Transverse colon (tissue), 4 donors: ENCODE measurements at regions not wholly inside any gene's neighbourhood (a gene's known extent, or its start where the extent isn't known, plus 50 kb on each side); places are given as distances from the start of the nearest gene placed in this dataset.

Experiments used
- POLR2A ChIP-seq: fragments of 450-650 bp; IDR thresholded peaks from one replicate; pipeline ENCODE4 v1.6.1; 2016; ENCODE audit warnings: antibody characterized with exemption, mild to moderate bottlenecking, moderate library complexity
- POLR2AphosphoS5 ChIP-seq, 3 donors: sonication (generic); formaldehyde crosslinking; IDR thresholded peaks; one replicate each; pipeline ENCODE4 v1.6.1; 2016; ENCODE audit warnings: antibody characterized with exemption in 3 of 3
- TF ChIP-seq, protein P1 (sequence below), 5 experiments: fragments of 200-600 bp in 3 of 5; fragments of 450-650 bp in 2 of 5; sonication (generic) in 3 of 5; IDR thresholded peaks; 1 replicate in 2 of 5; 2 replicates in 3 of 5; pipeline ENCODE4 v1.5.1; 2016 to 2017; ENCODE audit warnings: antibody characterized with exemption in 5 of 5, inconsistent platforms in 3 of 5, mild to moderate bottlenecking in 2 of 5, moderate library complexity in 1 of 5

DNA sequence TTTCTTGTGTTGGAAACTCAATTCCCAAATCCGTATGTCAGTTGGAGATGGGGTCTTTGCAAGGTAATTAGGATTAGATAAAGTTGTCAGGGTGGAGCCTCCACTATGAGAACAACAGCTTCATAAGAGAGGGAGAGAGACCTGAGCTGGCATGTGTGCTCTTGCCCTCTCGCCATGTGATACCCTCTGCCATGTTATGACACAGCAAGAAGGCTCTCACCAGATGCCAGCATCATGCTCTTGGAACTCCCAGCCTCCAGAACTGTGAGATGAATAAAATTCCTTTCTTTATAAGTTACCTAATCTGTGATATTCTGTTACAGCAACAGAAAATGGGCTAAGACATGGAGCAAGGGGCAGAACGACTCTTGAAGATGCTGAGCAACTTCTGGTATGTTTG lies 201.9 kb upstream of the BOD1L1 start:
- TF ChIP-seq, protein P1, sequence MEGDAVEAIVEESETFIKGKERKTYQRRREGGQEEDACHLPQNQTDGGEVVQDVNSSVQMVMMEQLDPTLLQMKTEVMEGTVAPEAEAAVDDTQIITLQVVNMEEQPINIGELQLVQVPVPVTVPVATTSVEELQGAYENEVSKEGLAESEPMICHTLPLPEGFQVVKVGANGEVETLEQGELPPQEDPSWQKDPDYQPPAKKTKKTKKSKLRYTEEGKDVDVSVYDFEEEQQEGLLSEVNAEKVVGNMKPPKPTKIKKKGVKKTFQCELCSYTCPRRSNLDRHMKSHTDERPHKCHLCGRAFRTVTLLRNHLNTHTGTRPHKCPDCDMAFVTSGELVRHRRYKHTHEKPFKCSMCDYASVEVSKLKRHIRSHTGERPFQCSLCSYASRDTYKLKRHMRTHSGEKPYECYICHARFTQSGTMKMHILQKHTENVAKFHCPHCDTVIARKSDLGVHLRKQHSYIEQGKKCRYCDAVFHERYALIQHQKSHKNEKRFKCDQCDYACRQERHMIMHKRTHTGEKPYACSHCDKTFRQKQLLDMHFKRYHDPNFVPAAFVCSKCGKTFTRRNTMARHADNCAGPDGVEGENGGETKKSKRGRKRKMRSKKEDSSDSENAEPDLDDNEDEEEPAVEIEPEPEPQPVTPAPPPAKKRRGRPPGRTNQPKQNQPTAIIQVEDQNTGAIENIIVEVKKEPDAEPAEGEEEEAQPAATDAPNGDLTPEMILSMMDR (IDR thresholded peaks at IDR 0.05) = no peak
- TF ChIP-seq POLR2AphosphoS5 (IDR thresholded peaks at IDR 0.05) (no peak), POLR2A (no peak)
